ENCODE measurements at regions not wholly inside any gene's neighbourhood (a gene's known extent, or its start where the extent isn't known, plus 50 kb on each side); places are given as distances from the start of the nearest gene placed in this dataset.

- no peaks in the 10 kb centered on the region for H4K20me1 ChIP-seq (ENCODE audit: insufficient read depth, low read length)
- no peak for TF ChIP-seq CHD1 (IDR thresholded peaks at IDR 0.05; ENCODE audit: low read depth, low read length)
- TF ChIP-seq POLR2A (IDR thresholded peaks at IDR 0.05; ENCODE audit: low read depth, low read length): no peak
- no peak for TF ChIP-seq BHLHE40 (IDR thresholded peaks at IDR 0.05; ENCODE audit: low read depth, low read length)
- no peak for TF ChIP-seq MXI1 (IDR thresholded peaks at IDR 0.05; ENCODE audit: borderline replicate concordance, low read depth, low read length)
- no peak for TF ChIP-seq CEBPB (IDR thresholded peaks at IDR 0.05; ENCODE audit: low read depth, low read length)
- TF ChIP-seq RAD21 (IDR thresholded peaks at IDR 0.05; ENCODE audit: low read length): no peak
- H3K4ac ChIP-seq (ENCODE audit: low read depth, low read length): no peak overlapping the region
- no peak overlapping the region for H3K4me3 ChIP-seq (ENCODE audit: insufficient read depth, low read depth, low read length)
- no peak overlapping the region for H3K27ac ChIP-seq (ENCODE audit: insufficient read depth, low read length)
- no peak overlapping the region for H2BK20ac ChIP-seq (ENCODE audit: low read depth, low read length)
- H2AK5ac ChIP-seq (ENCODE audit: low read depth, low read length): no peak overlapping the region
- intact Hi-C loops (cut with micrococcal nuclease) (no loop called here), in situ Hi-C loops (cut with MboI; ENCODE audit: low sequenced_read_pairs) (no loop called here), dilution Hi-C loops (cut with HindIII; ENCODE audit: low sequenced_read_pairs, unreplicated experiment) (no loop called here)
- no peak overlapping the region for H2AK9ac ChIP-seq (replicated peaks; ENCODE audit: low read depth, low read length, poor library complexity)
- H3K9me1 ChIP-seq (ENCODE audit: insufficient read depth, low read length): no peaks in the 10 kb centered on the region
- POLR2A ChIA-PET (ENCODE audit: unreplicated experiment): no interaction called here
- H2AFZ ChIP-seq (replicated peaks; ENCODE audit: low read length, poor library complexity): peak overlapping the region; percentile 41
- H3K4me1 ChIP-seq (ENCODE audit: control insufficient read depth, insufficient read depth, low read length): no peaks in the 10 kb centered on the region
- no peak overlapping the region for H4K8ac ChIP-seq (ENCODE audit: low read depth in 2 of 2, low read length in 2 of 2)
- no peak overlapping the region for H4K91ac ChIP-seq (ENCODE audit: insufficient read depth, low read depth, low read length)
- whole genome bisulfite sequencing, 2 experiments (ENCODE audit: extremely low coverage in 2 of 2, insufficient read length in 1 of 2): 65% methylated on average over 9 of the region's 21 CpGs; no CpG with 5 or more reads in 1 of the 2 experiments
- H2BK120ac ChIP-seq (ENCODE audit: low read depth, low read length): no peak overlapping the region
- no peaks in the 10 kb centered on the region for H3K79me1 ChIP-seq (ENCODE audit: low read depth in 1 of 2, low read length in 2 of 2)
- DNase-seq (no peak), ATAC-seq (ENCODE audit: low read depth) (no peak)
- H3K9ac ChIP-seq (ENCODE audit: low read depth, low read length): no peak overlapping the region
- no peak overlapping the region for H2BK5ac ChIP-seq (ENCODE audit: low read depth, low read length, poor library complexity, severe bottlenecking)
- no peak overlapping the region for H3K56ac ChIP-seq (ENCODE audit: extremely low read depth, insufficient read depth, low read length)
- H2BK15ac ChIP-seq (ENCODE audit: low read depth, low read length): no peak overlapping the region
- H3K4me2 ChIP-seq (ENCODE audit: low read depth, low read length): no peak overlapping the region
- no peak overlapping the region for H3K23ac ChIP-seq (ENCODE audit: low read depth, low read length)
- no peaks in the 10 kb centered on the region for H3K36me3 ChIP-seq (ENCODE audit: control insufficient read depth, insufficient read depth, low read length)
- no peak overlapping the region for H4K5ac ChIP-seq (ENCODE audit: low read depth, low read length)
- peaks cover 4% of the 10 kb centered on the region; the same call in 1 of the 2 replicates for H3K27me3 ChIP-seq (ENCODE audit: control insufficient read depth, insufficient read depth, low read length)
- CTCF ChIA-PET: no interaction called here
- no TSS peak for BruUV-seq (replicated peaks)
- no peak overlapping the region for H3K18ac ChIP-seq (ENCODE audit: low read depth, low read length)
- H3K14ac ChIP-seq (replicated peaks; ENCODE audit: low read depth, low read length): no peak overlapping the region
- H3K9me3 ChIP-seq (ENCODE audit: control insufficient read depth, insufficient read depth, low read length): no peaks in the 10 kb centered on the region
Measured at GRCh38 chr10:42975558-42976340, 101.1 kb upstream of the RET start.

All from IMR-90 (cell line).